ENCODE measurements at regions not wholly inside any gene's neighbourhood (a gene's known extent, or its start where the extent isn't known, plus 50 kb on each side); places are given as distances from the start of the nearest gene placed in this dataset.
"Not testable (repeated sequence)": the region's sequence is repeated elsewhere in the genome, so short reads cannot be mapped to it uniquely, and the experiment has no call there.

DNA sequence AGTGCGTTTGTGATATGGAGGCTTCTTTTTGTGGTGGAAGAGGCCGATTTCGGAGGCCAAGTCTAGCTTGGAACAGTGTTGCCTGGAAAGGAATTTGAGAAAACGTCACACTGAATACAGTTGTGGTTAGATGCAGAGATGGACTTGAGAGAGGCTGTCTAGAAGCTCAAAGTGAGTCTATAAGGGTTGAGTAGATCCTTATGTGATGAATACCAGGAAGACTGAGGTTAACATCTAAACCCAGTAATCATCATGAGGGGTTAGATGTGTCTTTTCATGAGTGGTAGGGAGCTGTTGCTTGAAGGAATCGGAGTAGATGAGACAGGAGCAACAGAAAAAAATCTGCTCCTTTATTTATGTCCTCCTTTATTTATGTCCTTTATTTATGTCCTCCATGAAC lies 114.6 kb upstream of the IVNS1ABP start:
- H3K4me3 ChIP-seq (ENCODE audit: low read length): no peak overlapping the region
- no peaks in the 10 kb centered on the region for H3K27me3 ChIP-seq (replicated peaks; ENCODE audit: insufficient read depth, low read length)
- H3K4me1 ChIP-seq (ENCODE audit: low read length): no peaks in the 10 kb centered on the region
- no peaks in the 10 kb centered on the region for H3K79me2 ChIP-seq (ENCODE audit: low read length)
- no peaks in the 10 kb centered on the region for H3F3A ChIP-seq (ENCODE audit: insufficient read depth, low read length)
- no peak overlapping the region for H3K27ac ChIP-seq (ENCODE audit: low read length)
- H3K9me3 ChIP-seq (replicated peaks; ENCODE audit: insufficient read depth, low read length): no peaks in the 10 kb centered on the region
- TF ChIP-seq EZH2 (optimal IDR thresholded peaks at IDR 0.05; ENCODE audit: low read depth, low read length) (no peak), EZH2phosphoT487 (IDR thresholded peaks at IDR 0.05; ENCODE audit: low read length) (no peak)
- TF ChIP-seq, protein P1, sequence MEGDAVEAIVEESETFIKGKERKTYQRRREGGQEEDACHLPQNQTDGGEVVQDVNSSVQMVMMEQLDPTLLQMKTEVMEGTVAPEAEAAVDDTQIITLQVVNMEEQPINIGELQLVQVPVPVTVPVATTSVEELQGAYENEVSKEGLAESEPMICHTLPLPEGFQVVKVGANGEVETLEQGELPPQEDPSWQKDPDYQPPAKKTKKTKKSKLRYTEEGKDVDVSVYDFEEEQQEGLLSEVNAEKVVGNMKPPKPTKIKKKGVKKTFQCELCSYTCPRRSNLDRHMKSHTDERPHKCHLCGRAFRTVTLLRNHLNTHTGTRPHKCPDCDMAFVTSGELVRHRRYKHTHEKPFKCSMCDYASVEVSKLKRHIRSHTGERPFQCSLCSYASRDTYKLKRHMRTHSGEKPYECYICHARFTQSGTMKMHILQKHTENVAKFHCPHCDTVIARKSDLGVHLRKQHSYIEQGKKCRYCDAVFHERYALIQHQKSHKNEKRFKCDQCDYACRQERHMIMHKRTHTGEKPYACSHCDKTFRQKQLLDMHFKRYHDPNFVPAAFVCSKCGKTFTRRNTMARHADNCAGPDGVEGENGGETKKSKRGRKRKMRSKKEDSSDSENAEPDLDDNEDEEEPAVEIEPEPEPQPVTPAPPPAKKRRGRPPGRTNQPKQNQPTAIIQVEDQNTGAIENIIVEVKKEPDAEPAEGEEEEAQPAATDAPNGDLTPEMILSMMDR (IDR thresholded peaks at IDR 0.05; ENCODE audit: low read length): no peak
- no peaks in the 10 kb centered on the region for H4K20me1 ChIP-seq (ENCODE audit: insufficient read depth, low read length)
- H3K36me3 ChIP-seq (replicated peaks; ENCODE audit: insufficient read depth, low read length): no peaks in the 10 kb centered on the region
- no peak for DNase-seq
- no peak overlapping the region for H2AFZ ChIP-seq (ENCODE audit: low read length)
- no peak overlapping the region for H3K9ac ChIP-seq (ENCODE audit: low read length)
- no peak overlapping the region for H3K4me2 ChIP-seq (ENCODE audit: low read depth, low read length)
- H3K9me2 ChIP-seq (replicated peaks; ENCODE audit: insufficient read depth, low read length): no peaks in the 10 kb centered on the region

DNA sequence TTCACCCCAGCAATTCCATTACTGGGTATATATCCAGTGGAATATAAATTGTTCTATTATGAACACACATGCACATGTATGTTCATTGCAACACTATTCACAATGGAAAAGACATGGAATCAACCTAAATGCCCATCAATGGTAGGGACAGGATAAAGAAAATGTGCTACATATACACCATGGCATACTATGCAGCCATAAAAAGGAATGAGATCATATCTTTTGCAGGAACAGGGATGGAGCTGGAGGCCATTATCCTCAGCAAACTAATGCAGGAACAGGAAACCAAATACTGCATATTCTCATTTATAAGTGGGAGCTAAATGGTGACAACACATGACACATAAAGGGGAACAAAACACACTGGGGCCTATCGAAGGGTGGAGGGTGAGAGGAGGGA lies 112.6 kb upstream of the IVNS1ABP start:
- not testable (repeated sequence) for H3K79me2 ChIP-seq (ENCODE audit: low read length); H3K36me3 ChIP-seq (replicated peaks; ENCODE audit: insufficient read depth, low read length); DNase-seq; H3F3A ChIP-seq (ENCODE audit: insufficient read depth, low read length); H2AFZ ChIP-seq (ENCODE audit: low read length); H3K9me2 ChIP-seq (replicated peaks; ENCODE audit: insufficient read depth, low read length); H3K9me3 ChIP-seq (replicated peaks; ENCODE audit: insufficient read depth, low read length); H3K4me1 ChIP-seq (ENCODE audit: low read length); H3K4me2 ChIP-seq (ENCODE audit: low read depth, low read length); H3K9ac ChIP-seq (ENCODE audit: low read length); H3K4me3 ChIP-seq (ENCODE audit: low read length); H3K27me3 ChIP-seq (replicated peaks; ENCODE audit: insufficient read depth, low read length); H3K27ac ChIP-seq (ENCODE audit: low read length); H4K20me1 ChIP-seq (ENCODE audit: insufficient read depth, low read length)

DNA sequence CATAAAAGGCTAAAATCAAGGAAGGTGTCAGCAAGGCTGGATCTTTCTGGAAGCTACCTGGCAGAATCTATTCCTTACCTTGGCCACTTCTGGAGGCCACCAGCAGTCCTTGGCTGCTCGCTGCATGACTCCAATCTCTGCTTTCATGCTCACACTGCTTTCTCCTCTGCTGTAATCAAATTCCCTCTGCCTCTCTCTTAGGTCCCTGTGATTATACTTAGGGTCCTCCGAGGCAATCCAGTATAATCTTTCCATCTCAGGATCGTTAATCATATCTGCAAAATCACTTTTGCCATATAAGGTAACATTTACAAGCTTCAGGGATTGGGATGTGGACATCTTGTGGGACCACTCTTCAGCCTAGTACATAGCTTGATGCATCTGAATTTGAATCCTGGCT lies 110.7 kb upstream of the IVNS1ABP start:
- no peak for DNase-seq

DNA sequence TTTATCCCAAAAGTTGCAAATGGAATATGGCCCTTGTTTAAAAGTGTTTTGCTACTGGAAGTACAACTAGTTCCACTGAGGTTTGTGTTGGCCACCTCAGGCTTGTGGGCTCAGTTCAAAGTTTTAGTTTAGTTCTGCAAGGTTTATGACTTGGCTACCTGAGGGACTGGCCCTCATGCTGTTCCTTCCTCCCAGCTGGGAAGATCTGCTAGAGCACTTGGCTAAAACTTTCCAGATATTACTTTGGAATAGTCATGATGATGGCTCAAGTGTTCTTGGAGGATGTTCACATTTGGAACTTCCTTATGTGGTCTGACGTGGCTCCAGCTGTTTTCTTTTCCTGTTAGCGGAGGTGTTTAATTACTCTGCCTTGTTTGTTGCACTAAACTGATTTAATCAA lies 110.2 kb upstream of the IVNS1ABP start:
- Histone ChIP-seq H3K9me2 (replicated peaks; ENCODE audit: insufficient read depth, low read length) (no peaks in the 10 kb centered on the region), H4K20me1 (ENCODE audit: insufficient read depth, low read length) (no peaks in the 10 kb centered on the region), H2AFZ (ENCODE audit: low read length) (no peak overlapping the region), H3K79me2 (ENCODE audit: low read length) (no peaks in the 10 kb centered on the region), H3K4me3 (ENCODE audit: low read length) (no peak overlapping the region), H3K4me1 (ENCODE audit: low read length) (no peaks in the 10 kb centered on the region), H3K9ac (ENCODE audit: low read length) (no peak overlapping the region), H3K9me3 (replicated peaks; ENCODE audit: insufficient read depth, low read length) (no peaks in the 10 kb centered on the region), H3K27ac (ENCODE audit: low read length) (no peak overlapping the region), H3K27me3 (replicated peaks; ENCODE audit: insufficient read depth, low read length) (no peaks in the 10 kb centered on the region), H3F3A (ENCODE audit: insufficient read depth, low read length) (no peaks in the 10 kb centered on the region), H3K36me3 (replicated peaks; ENCODE audit: insufficient read depth, low read length) (no peaks in the 10 kb centered on the region), H3K4me2 (ENCODE audit: low read depth, low read length) (no peak overlapping the region)
- TF ChIP-seq EZH2phosphoT487 (IDR thresholded peaks at IDR 0.05; ENCODE audit: low read length): no peak
- TF ChIP-seq, protein P1 (IDR thresholded peaks at IDR 0.05; ENCODE audit: low read length): no peak
- no peak for TF ChIP-seq EZH2 (optimal IDR thresholded peaks at IDR 0.05; ENCODE audit: low read depth, low read length)
- no peak for DNase-seq

More for the DNA sequence above, 110.7 kb upstream of the IVNS1ABP start:
- Histone ChIP-seq H3K4me2 (ENCODE audit: low read depth, low read length) (no peak overlapping the region), H3K27me3 (replicated peaks; ENCODE audit: insufficient read depth, low read length) (no peaks in the 10 kb centered on the region), H3K4me3 (ENCODE audit: low read length) (no peak overlapping the region), H4K20me1 (ENCODE audit: insufficient read depth, low read length) (no peaks in the 10 kb centered on the region), H3K9me2 (replicated peaks; ENCODE audit: insufficient read depth, low read length) (no peaks in the 10 kb centered on the region), H3F3A (ENCODE audit: insufficient read depth, low read length) (no peaks in the 10 kb centered on the region), H2AFZ (ENCODE audit: low read length) (no peak overlapping the region), H3K27ac (ENCODE audit: low read length) (no peak overlapping the region), H3K4me1 (ENCODE audit: low read length) (no peaks in the 10 kb centered on the region), H3K9ac (ENCODE audit: low read length) (no peak overlapping the region), H3K79me2 (ENCODE audit: low read length) (no peaks in the 10 kb centered on the region), H3K36me3 (replicated peaks; ENCODE audit: insufficient read depth, low read length) (no peaks in the 10 kb centered on the region), H3K9me3 (replicated peaks; ENCODE audit: insufficient read depth, low read length) (no peaks in the 10 kb centered on the region)
- TF ChIP-seq EZH2 (optimal IDR thresholded peaks at IDR 0.05; ENCODE audit: low read depth, low read length) (no peak), EZH2phosphoT487 (IDR thresholded peaks at IDR 0.05; ENCODE audit: low read length) (no peak)
- TF ChIP-seq, protein P1 (IDR thresholded peaks at IDR 0.05; ENCODE audit: low read length): no peak
